Urinary bladder (tissue), 3 donors: ENCODE measurements at regions not wholly inside any gene's neighbourhood (a gene's known extent, or its start where the extent isn't known, plus 50 kb on each side); places are given as distances from the start of the nearest gene placed in this dataset.
"Not testable (repeated sequence)": the region's sequence is repeated elsewhere in the genome, so short reads cannot be mapped to it uniquely, and the experiment has no call there.

Experiments
- DNase-seq: peaks from one replicate; pipeline ENCODE4 v3.0.0-alpha.2; 2015; ENCODE audit errors: extremely low spot score
- H3K27ac ChIP-seq: one replicate; pipeline ENCODE4 v1.5.1; 2013; ENCODE audit warnings: low read depth, mild to moderate bottlenecking, moderate library complexity
- H3K36me3 ChIP-seq: one replicate; pipeline ENCODE4 v1.6.1; 2013; ENCODE audit warnings: mild to moderate bottlenecking, moderate library complexity; ENCODE audit not compliant: insufficient read depth
- H3K4me1 ChIP-seq: one replicate; pipeline ENCODE4 v1.6.1; 2013; ENCODE audit warnings: mild to moderate bottlenecking, moderate library complexity; ENCODE audit not compliant: insufficient read depth
- H3K4me3 ChIP-seq: one replicate; pipeline ENCODE4 v1.5.1; 2013; ENCODE audit warnings: low read depth, low read length
- WGBS: extraction: QIAGEN DNeasy Blood & Tissue Kit; methylation state at CpG from one replicate; pipeline ENCODE4 v1.1.7; 2013; 5-methylcytosine and 5-hydroxymethylcytosine counted together
- donor health status: healthy with polysubstance abuse.
- donor health status: healthy.

DNA sequence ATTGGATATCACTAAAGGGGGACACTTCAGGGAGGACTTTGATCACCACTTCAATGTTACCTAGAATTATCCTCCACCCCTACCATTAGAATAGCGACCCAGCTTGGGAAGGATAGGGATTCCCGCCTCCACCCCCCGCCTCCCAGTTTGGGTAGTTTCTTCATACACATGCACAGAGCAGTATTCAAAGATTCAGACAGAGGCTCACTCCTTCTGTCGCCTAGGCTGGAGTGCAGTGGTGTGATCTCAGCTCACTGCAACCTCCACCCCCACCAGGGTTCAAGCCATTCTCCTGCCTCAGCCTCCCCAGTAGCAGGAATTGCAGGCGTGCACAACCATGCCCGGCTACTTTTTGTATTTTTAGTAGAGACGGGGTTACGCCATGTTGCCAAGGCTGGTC, 1166.1 kb downstream of the TYW1 start:
- Histone ChIP-seq H3K4me1 (no peaks in the 10 kb centered on the region), H3K27ac (no peak overlapping the region), H3K36me3 (no peaks in the 10 kb centered on the region), H3K4me3 (no peak overlapping the region)
- no peak for DNase-seq
- WGBS: 88% methylated on average over 8 of the region's 8 CpGs

DNA sequence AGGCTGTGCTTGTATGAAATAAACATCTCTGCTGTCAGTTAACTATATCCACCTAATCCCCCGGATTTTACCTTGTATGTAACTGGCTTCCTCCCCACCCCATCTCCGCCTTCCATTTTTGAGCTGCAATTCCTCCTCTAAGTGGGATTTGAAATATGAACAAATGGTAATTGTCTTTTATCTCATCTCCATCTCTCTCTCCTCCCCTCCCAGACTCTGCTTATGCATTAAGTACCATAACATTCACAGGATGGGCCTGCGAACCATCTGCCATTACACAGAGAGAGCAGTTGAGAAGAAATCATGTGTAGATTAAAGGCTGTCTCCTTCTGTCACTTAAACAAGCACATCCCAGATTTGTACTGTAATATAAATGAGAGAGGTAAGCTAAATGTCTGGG, 1169.9 kb downstream of the TYW1 start:
- H3K36me3 ChIP-seq: no peaks in the 10 kb centered on the region
- DNase-seq: no peak
- H3K27ac ChIP-seq: no peak overlapping the region
- no peaks in the 10 kb centered on the region for H3K4me1 ChIP-seq
- no peak overlapping the region for H3K4me3 ChIP-seq
- WGBS: 25% methylated on average over 3 of the region's 3 CpGs

DNA sequence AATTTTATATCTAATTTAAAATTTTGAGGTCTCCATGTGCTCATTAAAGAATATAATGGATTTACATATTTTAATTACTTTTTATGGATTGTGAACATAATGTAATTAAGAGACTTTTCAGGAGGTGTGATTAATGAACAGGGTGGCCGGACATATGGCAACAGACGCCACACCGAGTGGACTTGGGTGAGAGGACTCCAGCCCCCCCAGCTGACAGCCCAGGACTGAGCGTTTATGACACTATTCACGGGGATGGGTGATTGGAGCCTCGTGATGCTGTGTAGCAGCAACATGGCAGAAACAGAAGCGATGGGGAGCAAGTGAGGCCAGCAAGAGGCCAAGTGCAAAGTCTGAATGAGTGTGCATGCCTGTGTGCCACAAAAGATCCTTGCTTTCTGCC, 1176.9 kb downstream of the TYW1 start:
- no peaks in the 10 kb centered on the region for H3K4me1 ChIP-seq
- no peaks in the 10 kb centered on the region for H3K36me3 ChIP-seq
- no peak for DNase-seq
- 64% methylated on average over 7 of the region's 7 CpGs for WGBS
- no peak overlapping the region for H3K4me3 ChIP-seq
- H3K27ac ChIP-seq: no peak overlapping the region

DNA sequence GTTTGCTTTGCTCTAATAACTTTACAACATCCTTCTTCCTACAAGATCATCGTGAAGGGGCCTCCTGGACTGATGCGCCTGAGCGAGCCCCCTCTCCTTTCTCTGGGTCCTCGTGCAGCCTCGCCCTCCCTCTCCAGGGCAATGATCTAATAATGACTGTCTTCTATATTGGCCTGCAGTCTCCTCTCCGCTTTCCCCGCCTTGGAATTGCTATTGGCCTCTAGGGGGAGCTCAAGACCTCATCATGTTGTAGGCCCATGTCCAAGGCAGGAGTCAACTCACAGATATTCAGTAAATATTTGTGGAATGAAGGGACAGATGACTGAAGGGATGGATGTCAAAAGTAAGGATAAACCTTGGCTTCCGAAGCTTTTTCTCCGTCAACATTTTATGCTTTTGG, 1180.3 kb downstream of the TYW1 start:
- no peak overlapping the region for H3K4me3 ChIP-seq
- H3K36me3 ChIP-seq: no peaks in the 10 kb centered on the region
- 28% methylated on average over 9 of the region's 9 CpGs for WGBS
- DNase-seq: no peak
- H3K4me1 ChIP-seq: no peaks in the 10 kb centered on the region
- H3K27ac ChIP-seq: no peak overlapping the region

DNA sequence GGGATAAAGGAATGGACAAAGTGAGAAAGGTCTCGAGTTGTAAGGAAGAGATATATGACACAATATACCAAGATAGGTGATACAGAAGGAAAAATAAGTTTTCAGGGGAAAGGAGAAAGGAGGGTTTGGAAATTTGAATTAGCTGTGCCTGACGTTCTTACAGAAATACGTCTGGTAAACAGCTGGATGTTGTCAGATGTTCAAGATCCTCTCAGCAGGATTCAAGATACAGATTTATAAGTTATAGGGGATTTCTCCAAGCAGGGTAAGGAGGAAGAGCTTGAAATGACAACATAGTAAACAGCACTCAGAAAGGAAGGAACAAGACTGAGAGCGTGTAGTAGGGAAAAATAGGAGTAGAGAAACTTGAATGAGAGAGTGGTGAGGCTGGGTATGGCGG, 1184.1 kb downstream of the TYW1 start:
- no peak for DNase-seq
- WGBS: 49% methylated on average over 5 of the region's 5 CpGs
- Histone ChIP-seq H3K27ac (no peak overlapping the region), H3K36me3 (no peaks in the 10 kb centered on the region), H3K4me3 (no peak overlapping the region), H3K4me1 (no peaks in the 10 kb centered on the region)

DNA sequence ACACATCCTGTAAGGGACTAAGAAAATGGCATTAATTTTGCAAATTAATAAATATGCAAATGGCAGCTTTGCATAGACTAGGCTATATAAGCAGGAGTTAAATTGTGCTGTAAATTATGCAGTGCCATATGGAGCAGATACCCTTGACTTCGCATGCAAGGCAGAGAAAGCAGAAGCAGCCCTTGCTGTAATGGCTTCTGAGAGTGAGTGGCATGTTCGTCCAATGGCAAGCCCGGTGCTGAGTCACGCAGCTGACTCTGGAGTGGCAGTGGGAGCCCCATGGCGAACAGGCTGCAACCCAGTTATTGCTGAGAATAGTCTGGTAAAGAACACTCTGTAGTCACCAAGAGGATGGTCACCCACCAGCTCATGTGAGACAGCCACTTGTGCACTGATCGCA, 1186.5 kb downstream of the TYW1 start:
- whole genome bisulfite sequencing: 88% methylated on average over 6 of the region's 6 CpGs
- H3K4me3 ChIP-seq: no peak overlapping the region

DNA sequence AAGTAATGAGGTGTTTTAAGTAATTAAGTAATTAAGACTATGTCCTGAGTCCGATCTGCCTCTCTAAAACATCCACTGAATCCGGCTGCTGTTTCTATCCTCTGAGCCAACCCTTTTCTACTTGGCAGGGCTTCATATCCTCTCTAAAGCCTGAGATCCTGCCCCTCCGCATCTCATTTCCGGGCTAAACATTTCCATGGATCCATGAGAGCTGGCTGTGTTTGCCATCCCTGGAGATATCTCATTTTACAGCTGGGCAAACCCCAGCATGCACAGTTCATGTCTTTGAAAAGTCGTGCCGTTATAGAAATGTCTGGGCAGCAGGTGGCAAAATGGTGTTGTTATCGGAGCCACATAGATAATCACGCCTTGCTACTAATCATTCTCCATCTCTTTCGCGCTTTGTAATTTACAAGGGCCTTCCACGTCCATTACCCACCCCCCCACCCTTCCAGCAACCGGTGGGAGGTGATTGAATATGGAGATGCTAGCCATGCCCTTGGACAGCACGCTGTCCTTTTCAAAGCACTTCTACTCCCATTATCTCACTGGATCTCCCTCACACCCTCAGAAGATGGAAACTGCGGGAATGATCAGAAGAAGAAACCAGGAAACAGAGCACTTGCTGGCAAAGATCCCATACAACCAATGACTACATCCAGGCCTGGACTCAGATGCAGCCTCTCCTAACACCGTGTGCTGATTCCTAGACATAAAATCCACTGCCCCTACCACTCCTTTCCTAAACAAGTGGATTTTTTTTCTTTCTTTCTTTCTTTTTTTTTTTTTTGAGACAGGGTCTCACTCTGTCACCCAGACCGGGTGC, 1189.2 kb downstream of the TYW1 start:
- DNase-seq: no peak
- Histone ChIP-seq H3K4me3 (no peak overlapping the region), H3K36me3 (no peaks in the 10 kb centered on the region), H3K27ac (no peak overlapping the region), H3K4me1 (no peaks in the 10 kb centered on the region)
- WGBS: 52% methylated on average over 16 of the region's 16 CpGs

More for the DNA sequence above, 1186.5 kb downstream of the TYW1 start:
- Histone ChIP-seq H3K27ac (no peak overlapping the region), H3K36me3 (no peaks in the 10 kb centered on the region), H3K4me1 (no peaks in the 10 kb centered on the region)
- DNase-seq: no peak

DNA sequence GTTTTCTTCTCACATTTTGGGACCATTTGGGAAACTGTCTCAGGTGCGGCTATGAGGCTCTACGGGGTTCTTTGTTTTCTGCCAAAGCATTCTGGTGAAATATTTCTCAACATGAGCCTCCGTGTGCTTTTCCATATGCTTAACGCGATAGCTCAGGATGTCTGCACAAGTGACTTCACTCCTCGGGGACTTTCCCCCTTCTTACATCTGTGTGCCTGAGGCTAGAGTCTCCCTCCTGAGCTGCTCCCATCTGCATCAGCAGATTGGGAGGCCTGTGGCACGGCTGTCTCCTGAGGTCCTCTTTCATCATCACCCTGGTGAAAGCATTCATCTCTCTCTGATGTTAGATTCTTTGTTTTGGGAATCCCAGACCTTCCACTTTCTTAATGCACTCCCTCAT, 1190.9 kb downstream of the TYW1 start:
- H3K4me1 ChIP-seq: no peaks in the 10 kb centered on the region
- no peaks in the 10 kb centered on the region for H3K36me3 ChIP-seq
- no peak overlapping the region for H3K4me3 ChIP-seq
- no peak for DNase-seq
- WGBS: 77% methylated on average over 7 of the region's 7 CpGs
- H3K27ac ChIP-seq: no peak overlapping the region

DNA sequence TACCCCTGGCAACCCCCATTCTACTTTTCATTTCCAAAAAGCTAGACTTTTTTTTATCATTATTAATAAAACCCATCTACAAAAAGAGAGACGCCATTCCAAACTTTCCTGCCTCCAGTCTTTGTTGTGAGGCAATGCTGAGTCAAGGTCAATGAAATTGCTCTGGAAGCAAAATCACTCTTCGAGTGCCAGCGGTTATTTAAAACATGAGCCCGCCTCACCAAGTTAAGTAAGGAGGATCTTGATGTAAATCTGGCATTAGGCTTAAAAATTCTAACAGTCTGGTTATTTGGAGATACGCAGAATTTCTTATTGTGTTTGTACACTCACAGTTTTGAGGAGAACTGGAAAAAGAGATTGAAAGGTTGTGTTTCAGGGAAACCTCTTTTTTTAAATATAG, 1196.3 kb downstream of the TYW1 start:
- no peak for DNase-seq
- 74% methylated on average over 5 of the region's 5 CpGs for WGBS
- Histone ChIP-seq H3K36me3 (no peaks in the 10 kb centered on the region), H3K4me1 (no peaks in the 10 kb centered on the region), H3K27ac (no peak overlapping the region), H3K4me3 (no peak overlapping the region)

DNA sequence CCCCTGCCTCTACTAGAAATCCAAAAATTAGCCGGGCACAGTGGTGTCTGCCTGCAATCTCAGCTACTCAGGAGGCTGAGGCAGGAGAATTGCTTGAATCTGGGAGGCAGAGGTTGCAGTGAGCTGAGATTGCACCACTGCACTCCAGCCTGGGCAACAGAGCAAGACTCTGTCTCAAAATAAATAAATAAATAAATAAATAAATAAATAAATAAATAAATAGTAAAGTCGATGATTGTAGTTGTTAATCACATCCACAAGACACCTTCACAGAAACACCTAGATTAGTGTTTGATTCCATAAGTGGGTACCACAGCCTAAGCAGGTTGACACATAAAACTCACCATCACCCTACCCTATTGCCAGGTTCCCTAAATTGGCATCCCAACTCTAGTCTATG, 1199.0 kb downstream of the TYW1 start:
- H3K36me3 ChIP-seq, DNase-seq, H3K27ac ChIP-seq, H3K4me3 ChIP-seq, H3K4me1 ChIP-seq: not testable (repeated sequence)
- 95% methylated on average over 2 of the region's 2 CpGs for WGBS

DNA sequence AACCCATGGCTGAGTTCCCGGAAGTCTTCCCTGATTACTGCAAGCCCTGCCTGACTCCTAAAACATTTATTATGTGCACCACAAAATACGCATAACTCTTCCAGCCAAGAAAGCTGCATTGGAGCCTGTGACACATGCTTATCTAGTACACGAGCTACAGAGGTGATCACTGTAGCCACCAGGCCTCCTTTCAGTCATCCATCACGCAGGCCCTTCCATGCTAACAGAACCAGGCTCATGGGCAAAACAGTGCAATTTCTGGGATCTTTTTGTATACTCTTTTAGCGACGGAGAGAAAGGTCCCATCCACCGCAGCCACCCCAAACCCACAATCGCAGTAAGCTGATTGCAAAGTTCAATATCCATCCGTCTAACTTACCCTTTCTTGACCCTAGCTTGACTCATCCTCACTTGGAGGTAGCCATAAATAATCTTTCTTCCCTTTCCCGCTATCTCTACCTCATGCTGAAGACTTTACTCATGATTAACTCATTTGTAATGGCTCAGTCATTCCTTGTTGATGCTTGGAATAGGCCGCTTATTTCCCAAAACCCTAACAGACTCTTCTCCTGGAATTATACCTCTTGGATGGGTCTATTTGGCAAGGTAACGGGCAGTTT, 1203.5 kb downstream of the TYW1 start:
- 76% methylated on average over 12 of the region's 12 CpGs for WGBS
- H3K4me3 ChIP-seq: no peak overlapping the region
- H3K36me3 ChIP-seq: no peaks in the 10 kb centered on the region
- DNase-seq: no peak
- H3K4me1 ChIP-seq: no peaks in the 10 kb centered on the region
- no peak overlapping the region for H3K27ac ChIP-seq

DNA sequence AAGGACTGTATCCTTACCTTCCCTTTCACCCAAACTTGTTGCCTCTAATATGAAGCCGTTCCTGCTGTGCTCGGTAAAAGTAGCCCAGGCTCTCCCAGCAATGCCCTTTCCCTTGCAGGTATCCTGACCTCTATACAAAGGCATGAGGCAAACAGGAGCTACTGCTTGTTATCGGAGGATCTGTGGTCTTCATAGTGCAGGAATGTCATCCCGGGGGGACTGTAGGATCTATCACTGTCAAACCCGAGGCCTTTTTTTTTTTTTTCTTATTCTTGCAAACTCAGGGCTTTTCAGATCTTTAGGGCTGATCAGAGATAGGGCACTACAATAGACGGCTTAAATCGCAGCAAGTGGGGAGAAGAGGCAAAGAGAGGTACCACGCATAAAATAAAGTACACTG, 1206.6 kb downstream of the TYW1 start:
- 66% methylated on average over 8 of the region's 8 CpGs for WGBS
- no peak overlapping the region for H3K4me3 ChIP-seq
- no peaks in the 10 kb centered on the region for H3K36me3 ChIP-seq
- no peak for DNase-seq
- no peak overlapping the region for H3K27ac ChIP-seq
- H3K4me1 ChIP-seq: no peaks in the 10 kb centered on the region

DNA sequence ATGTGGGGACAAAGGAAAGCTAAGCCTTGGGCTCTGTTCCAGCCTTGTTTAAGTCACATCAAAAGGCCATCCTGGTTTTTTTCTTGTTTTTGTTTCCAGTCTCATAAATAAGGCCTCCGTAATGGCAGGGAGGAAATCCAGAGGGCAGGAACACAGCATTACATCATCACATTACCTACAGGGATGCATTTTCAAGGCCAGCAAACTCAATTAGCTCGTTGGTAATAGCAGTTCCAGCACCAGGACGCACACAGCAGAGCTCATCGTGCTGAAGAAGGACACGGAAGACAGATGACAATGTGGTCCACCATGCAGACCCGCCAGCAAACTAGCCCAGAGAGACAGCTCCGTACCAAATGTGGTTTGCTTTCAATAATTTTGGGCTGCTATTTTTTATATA, 1209.2 kb downstream of the TYW1 start:
- H3K36me3 ChIP-seq: no peaks in the 10 kb centered on the region
- H3K4me3 ChIP-seq: no peak overlapping the region
- H3K4me1 ChIP-seq: no peaks in the 10 kb centered on the region
- WGBS: 73% methylated on average over 7 of the region's 7 CpGs
- H3K27ac ChIP-seq: no peak overlapping the region
- peak; percentile 32 for DNase-seq

DNA sequence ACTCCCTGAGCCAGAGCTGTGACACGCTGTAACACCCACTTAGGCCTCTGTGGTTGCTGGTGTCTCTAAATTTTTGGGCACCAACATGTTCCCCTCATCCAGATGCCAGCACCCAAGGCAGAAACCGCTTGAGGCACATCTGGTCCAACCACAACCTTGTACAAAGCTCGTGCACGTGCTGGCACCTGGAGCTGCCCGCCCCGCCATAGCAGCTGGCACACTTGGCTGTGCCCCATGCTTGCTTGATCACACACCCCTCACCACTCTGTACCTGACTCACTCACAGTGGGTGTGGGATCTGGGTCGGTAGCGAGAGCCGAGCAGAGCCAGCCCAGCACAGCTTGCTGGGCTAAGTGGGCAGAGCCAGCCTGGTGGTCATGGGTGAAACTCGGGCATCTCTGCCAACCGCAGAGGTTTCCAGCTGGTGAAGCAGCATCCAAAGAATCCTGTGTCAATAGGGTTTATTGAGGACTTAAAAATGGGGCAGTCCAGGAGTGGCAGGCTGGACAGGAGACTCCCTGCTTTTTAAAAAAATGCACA, 1210.4 kb downstream of the TYW1 start:
- WGBS: 96% methylated on average over 11 of the region's 11 CpGs
- Histone ChIP-seq H3K4me3 (no peak overlapping the region), H3K4me1 (no peaks in the 10 kb centered on the region), H3K36me3 (no peaks in the 10 kb centered on the region), H3K27ac (no peak overlapping the region)
- no peak for DNase-seq
